CD14-positive monocyte (primary cell): ENCODE measurements at regions not wholly inside any gene's neighbourhood (a gene's known extent, or its start where the extent isn't known, plus 50 kb on each side); places are given as distances from the start of the nearest gene placed in this dataset.

Source experiments
- DNase-seq, 3 donors: peaks; one replicate each; pipeline ENCODE4 v3.0.0-alpha.2; 2011 to 2022
- H2AFZ ChIP-seq: 2 replicates; pipeline ENCODE4 v1.6.0; 2012; ENCODE audit warnings: mild to moderate bottlenecking, low read depth, low read length, inconsistent platforms; ENCODE audit not compliant: insufficient read depth, poor library complexity, severe bottlenecking
- H3K27ac ChIP-seq, 2 donors: 1 replicate in 1 of 2; 2 replicates in 1 of 2; pipeline ENCODE4 v1.5.1; 2012 to 2013; ENCODE audit warnings: low read length in 2 of 2, control low read depth in 1 of 2, inconsistent platforms in 1 of 2, low read depth in 1 of 2, mild to moderate bottlenecking in 1 of 2
- H3K27me3 ChIP-seq, 2 donors: one replicate each; pipeline versions ENCODE4 v1.6.0 to v1.6.1; 2011 to 2013; ENCODE audit warnings: low read length in 2 of 2; ENCODE audit not compliant: control insufficient read depth in 2 of 2, insufficient read depth in 2 of 2
- H3K36me3 ChIP-seq, 2 donors: replicated peaks in 1 of 2; 1 replicate in 1 of 2; 2 replicates in 1 of 2; pipeline versions ENCODE4 v1.5.1 to v1.6.1; 2012 to 2013; ENCODE audit warnings: low read length in 2 of 2, control low read depth in 1 of 2, inconsistent platforms in 1 of 2, mild to moderate bottlenecking in 1 of 2; ENCODE audit not compliant: insufficient read depth in 2 of 2, control insufficient read depth in 1 of 2
- H3K4me1 ChIP-seq, 2 donors: 1 replicate in 1 of 2; 2 replicates in 1 of 2; pipeline versions ENCODE4 v1.5.1 to v1.6.1; 2012 to 2013; ENCODE audit warnings: low read length in 2 of 2, control low read depth in 1 of 2, inconsistent platforms in 1 of 2, mild to moderate bottlenecking in 1 of 2, moderate library complexity in 1 of 2; ENCODE audit not compliant: insufficient read depth in 2 of 2, control insufficient read depth in 1 of 2
- H3K4me2 ChIP-seq: replicated peaks from 2 replicates; pipeline ENCODE3; 2012; ENCODE audit warnings: low read length, moderate library complexity, mild to moderate bottlenecking; ENCODE audit not compliant: poor library complexity, severe bottlenecking; ENCODE audit errors: extremely low read depth
- H3K4me3 ChIP-seq, 3 experiments: fragments of 200-600 bp in 1 of 3; sonication (generic) in 1 of 3; replicated peaks in 1 of 3; 1 replicate in 2 of 3; 2 replicates in 1 of 3; pipeline ENCODE4 v1.5.1; 2011 to 2013; ENCODE audit warnings: low read length in 3 of 3, mild to moderate bottlenecking in 3 of 3, control low read depth in 2 of 3, low read depth in 2 of 3, inconsistent platforms in 1 of 3, moderate library complexity in 1 of 3
- H3K79me2 ChIP-seq: 2 replicates; pipeline ENCODE4 v1.6.0; 2012; ENCODE audit warnings: mild to moderate bottlenecking, control low read depth, inconsistent platforms, low read length, moderate library complexity; ENCODE audit not compliant: insufficient read depth
- H3K9ac ChIP-seq: 2 replicates; pipeline ENCODE4 v1.6.0; 2017; ENCODE audit warnings: low read length, mild to moderate bottlenecking; ENCODE audit not compliant: insufficient read depth, poor library complexity, severe bottlenecking
- H3K9me3 ChIP-seq, 2 donors: replicated peaks in 1 of 2; 1 replicate in 1 of 2; 2 replicates in 1 of 2; pipeline versions ENCODE4 v1.5.1 to v1.6.1; 2012 to 2013; ENCODE audit warnings: low read length in 2 of 2, control low read depth in 1 of 2; ENCODE audit not compliant: control insufficient read depth in 1 of 2, insufficient read depth in 1 of 2
- H4K20me1 ChIP-seq: 2 replicates; pipeline ENCODE4 v1.6.0; 2012; ENCODE audit warnings: mild to moderate bottlenecking, low read length, control low read depth, moderate library complexity; ENCODE audit not compliant: insufficient read depth
- H3K27ac Mint-ChIP-seq, 7 donors: one replicate each; pipeline ENCODE4 v1.8.0; 2020; ENCODE audit warnings: mild to moderate bottlenecking in 7 of 7, mixed read lengths in 7 of 7, moderate library complexity in 6 of 7, inconsistent platforms in 2 of 7
- H3K27me3 Mint-ChIP-seq, 3 donors: one replicate each; pipeline ENCODE4 v1.8.0; 2021 to 2022; ENCODE audit warnings: low read depth in 3 of 3, mild to moderate bottlenecking in 3 of 3, mixed read lengths in 3 of 3, moderate library complexity in 3 of 3, inconsistent platforms in 1 of 3
- H3K36me3 Mint-ChIP-seq, 2 donors: one replicate each; pipeline ENCODE4 v1.8.0; 2020; ENCODE audit warnings: mixed read lengths in 2 of 2, inconsistent platforms in 1 of 2, mild to moderate bottlenecking in 1 of 2
- H3K4me1 Mint-ChIP-seq: one replicate; pipeline ENCODE4 v1.8.0; 2020; ENCODE audit warnings: mild to moderate bottlenecking, mixed read lengths
- H3K4me3 Mint-ChIP-seq, 2 donors: one replicate each; pipeline ENCODE4 v1.8.0; 2020; ENCODE audit warnings: mild to moderate bottlenecking in 2 of 2, mixed read lengths in 2 of 2, moderate library complexity in 1 of 2
- H3K9me3 Mint-ChIP-seq, 7 donors: one replicate each; pipeline ENCODE4 v1.8.0; 2020 to 2022; ENCODE audit warnings: mixed read lengths in 7 of 7, mild to moderate bottlenecking in 6 of 7, moderate library complexity in 6 of 7, inconsistent platforms in 2 of 7
- CTCF ChIP-seq: fragments of 200-600 bp; IDR thresholded peaks from one replicate; pipeline ENCODE4 v1.8.0; 2022; ENCODE audit warnings: antibody characterized with exemption, mild to moderate bottlenecking
- WGBS: methylation state at CpG from one replicate; pipeline ENCODE4 v1.1.5; 2013; ENCODE audit warnings: missing lambda C conversion rate; ENCODE audit not compliant: insufficient coverage; 5-methylcytosine and 5-hydroxymethylcytosine counted together
- intact Hi-C, 2 donors: fragments of 100-400 bp; cut with micrococcal nuclease; formaldehyde crosslinking; loops; one replicate each; pipeline versions ENCODE4 v1.15.0 to v1.15.1; 2023

- no peak overlapping the region for H3K27ac ChIP-seq
- intact Hi-C loops, result no loop called here
- H3K4me1 Mint-ChIP-seq, result no peaks in the 10 kb centered on the region
- H3K4me3 Mint-ChIP-seq, result no peak overlapping the region
- no peaks in the 10 kb centered on the region for H3K4me1 ChIP-seq
- no peak for TF ChIP-seq CTCF
- H3K9ac ChIP-seq, result no peak overlapping the region
- H3K9me3 ChIP-seq, result no peaks in the 10 kb centered on the region
- DNase-seq, result no peak
- H3K4me3 ChIP-seq, result no peak overlapping the region
- no peaks in the 10 kb centered on the region for H4K20me1 ChIP-seq
- H3K36me3 ChIP-seq, result no peaks in the 10 kb centered on the region
- H3K4me2 ChIP-seq, result no peak overlapping the region
- H3K36me3 Mint-ChIP-seq, result no peaks in the 10 kb centered on the region
- no CpG with 5 or more reads among the region's 2 CpGs for WGBS
- no peak overlapping the region for H3K27ac Mint-ChIP-seq
- H2AFZ ChIP-seq, result no peak overlapping the region
- peaks cover 0 to 3% (median 0%) of the 10 kb centered on the region in 3 donors for H3K27me3 Mint-ChIP-seq
- no peaks in the 10 kb centered on the region for H3K9me3 Mint-ChIP-seq
- H3K27me3 ChIP-seq, result no peaks in the 10 kb centered on the region
- H3K79me2 ChIP-seq, result no peaks in the 10 kb centered on the region
These were observed 459.6 kb upstream of the PAPPA start for GRCh38 chr9:115694014-115694413.

GRCh38 chr9:115694991-115695390, 458.6 kb upstream of the PAPPA start:
- no peak overlapping the region for H3K27ac ChIP-seq
- no peak overlapping the region for H3K9ac ChIP-seq
- Mint-ChIP-seq H3K27me3 (peaks cover 0 to 3% (median 0%) of the 10 kb centered on the region in 3 donors), H3K9me3 (no peaks in the 10 kb centered on the region), H3K4me1 (no peaks in the 10 kb centered on the region), H3K36me3 (no peaks in the 10 kb centered on the region), H3K27ac (no peak overlapping the region), H3K4me3 (no peak overlapping the region)
- H3K4me1 ChIP-seq, result no peaks in the 10 kb centered on the region
- no peak overlapping the region for H3K4me2 ChIP-seq
- H3K4me3 ChIP-seq, result no peak overlapping the region
- TF ChIP-seq CTCF, result no peak
- intact Hi-C loops, result no loop called here
- no peaks in the 10 kb centered on the region for H3K9me3 ChIP-seq
- H3K36me3 ChIP-seq, result no peaks in the 10 kb centered on the region
- H3K27me3 ChIP-seq, result no peaks in the 10 kb centered on the region
- DNase-seq, result no peak
- H4K20me1 ChIP-seq, result no peaks in the 10 kb centered on the region
- no peak overlapping the region for H2AFZ ChIP-seq
- no peaks in the 10 kb centered on the region for H3K79me2 ChIP-seq
